AG08395 (cell line): ENCODE measurements at regions not wholly inside any gene's neighbourhood (a gene's known extent, or its start where the extent isn't known, plus 50 kb on each side); places are given as distances from the start of the nearest gene placed in this dataset.
A peak's percentile ranks its signal among the peaks of the same experiment; 100 is the strongest.
"Not testable (repeated sequence)": the region's sequence is repeated elsewhere in the genome, so short reads cannot be mapped to it uniquely, and the experiment has no call there.

Source experiments
- DNase-seq: peaks from one replicate; pipeline ENCODE4 v3.0.0; 2012; ENCODE audit warnings: mixed read lengths, low spot score

DNA sequence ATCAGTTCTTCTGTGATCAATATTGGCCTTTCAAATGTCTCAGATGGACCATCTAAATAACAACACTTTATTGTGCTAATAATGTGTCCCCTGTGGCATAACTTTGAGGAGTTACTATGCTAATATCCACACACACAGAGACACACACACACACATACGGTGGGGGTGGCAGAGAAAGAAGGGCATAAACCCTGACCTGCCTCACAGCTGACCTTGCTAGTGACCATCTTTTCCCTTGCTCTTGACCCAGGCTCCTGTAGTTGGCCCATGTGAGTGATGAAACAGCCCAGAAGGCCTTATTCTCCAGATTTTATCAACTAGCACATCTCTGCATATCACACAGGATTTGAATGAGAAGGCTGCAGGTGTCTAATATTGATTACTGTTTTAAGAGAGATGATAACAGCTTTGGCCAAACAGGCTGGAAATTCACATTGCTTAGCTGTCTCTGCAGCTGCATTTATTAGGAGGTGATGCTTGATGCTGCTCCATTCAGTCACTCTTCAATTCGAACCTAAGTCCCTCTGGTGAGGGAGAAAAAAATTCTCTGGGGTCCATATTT is 176.4 kb downstream of the ACTR3 start:
- no peak for DNase-seq

DNA sequence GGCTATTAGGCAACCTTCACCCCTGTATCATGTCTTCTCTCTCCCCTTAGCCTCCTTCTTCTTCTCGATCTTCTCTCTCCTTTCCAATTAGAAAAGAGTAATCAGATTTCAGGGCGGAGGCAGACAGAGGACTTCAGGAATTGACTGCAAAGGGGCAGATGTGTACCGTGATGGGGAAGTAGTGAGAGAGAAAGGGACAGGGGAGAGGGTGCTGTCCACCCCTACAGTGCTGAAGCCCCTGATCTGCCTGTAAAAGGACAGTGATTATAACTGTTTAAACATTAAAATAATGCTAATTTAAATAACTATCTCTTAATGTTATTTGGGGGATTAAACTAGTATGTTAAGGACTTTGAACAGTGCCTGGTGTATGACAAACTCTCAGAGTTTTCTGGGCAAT is 178.5 kb downstream of the ACTR3 start:
- no peak for DNase-seq

DNA sequence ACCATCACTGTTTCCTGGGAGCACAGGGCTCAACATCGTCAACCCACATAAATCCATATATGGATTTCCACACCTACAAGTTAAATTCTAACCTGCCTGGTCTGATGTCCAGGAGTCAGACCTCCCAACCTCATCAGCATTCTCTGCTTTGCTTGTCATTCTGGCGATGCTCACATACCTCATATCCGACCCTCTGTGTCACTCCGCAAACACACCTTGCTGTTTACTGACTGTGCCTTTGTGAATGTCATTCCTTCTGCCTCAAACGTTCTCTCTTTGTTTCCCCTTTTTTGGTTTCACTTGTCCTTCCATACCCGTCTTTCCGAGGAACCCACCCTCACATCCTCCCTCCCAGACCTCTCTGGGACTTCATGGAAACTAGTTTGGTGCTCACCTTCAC is 187.1 kb downstream of the ACTR3 start:
- DNase-seq = no peak

DNA sequence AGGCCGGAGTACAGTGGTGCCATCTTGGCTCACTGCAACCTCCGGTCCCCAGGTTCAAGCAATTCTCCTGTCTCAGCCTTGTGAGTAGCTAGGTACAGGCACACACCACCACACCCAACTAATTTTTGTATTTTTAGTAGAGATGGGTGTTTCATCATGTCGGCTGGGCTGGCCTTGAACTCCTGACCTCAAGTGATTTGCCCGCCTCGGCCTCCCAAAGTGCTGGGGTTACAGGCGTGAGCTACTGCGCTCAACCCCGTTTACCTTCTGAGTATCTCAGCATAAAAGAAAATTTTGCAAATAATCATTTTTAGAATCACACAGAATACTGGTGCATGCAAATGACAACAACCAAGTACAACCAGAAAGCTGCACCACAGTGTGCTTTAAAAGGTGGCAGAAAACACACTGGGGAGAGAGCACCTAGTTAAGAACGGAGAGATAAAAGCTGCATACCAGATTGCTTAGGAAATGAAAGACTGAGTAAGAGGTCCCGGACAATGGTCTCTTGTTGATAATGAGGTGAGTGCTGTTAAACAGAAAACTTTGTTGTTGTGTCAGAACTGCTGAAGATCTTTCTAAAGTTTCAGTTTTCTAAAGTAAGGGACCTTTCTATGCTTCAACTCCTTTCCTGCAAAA is 189.6 kb downstream of the ACTR3 start:
- no peak for DNase-seq

DNA sequence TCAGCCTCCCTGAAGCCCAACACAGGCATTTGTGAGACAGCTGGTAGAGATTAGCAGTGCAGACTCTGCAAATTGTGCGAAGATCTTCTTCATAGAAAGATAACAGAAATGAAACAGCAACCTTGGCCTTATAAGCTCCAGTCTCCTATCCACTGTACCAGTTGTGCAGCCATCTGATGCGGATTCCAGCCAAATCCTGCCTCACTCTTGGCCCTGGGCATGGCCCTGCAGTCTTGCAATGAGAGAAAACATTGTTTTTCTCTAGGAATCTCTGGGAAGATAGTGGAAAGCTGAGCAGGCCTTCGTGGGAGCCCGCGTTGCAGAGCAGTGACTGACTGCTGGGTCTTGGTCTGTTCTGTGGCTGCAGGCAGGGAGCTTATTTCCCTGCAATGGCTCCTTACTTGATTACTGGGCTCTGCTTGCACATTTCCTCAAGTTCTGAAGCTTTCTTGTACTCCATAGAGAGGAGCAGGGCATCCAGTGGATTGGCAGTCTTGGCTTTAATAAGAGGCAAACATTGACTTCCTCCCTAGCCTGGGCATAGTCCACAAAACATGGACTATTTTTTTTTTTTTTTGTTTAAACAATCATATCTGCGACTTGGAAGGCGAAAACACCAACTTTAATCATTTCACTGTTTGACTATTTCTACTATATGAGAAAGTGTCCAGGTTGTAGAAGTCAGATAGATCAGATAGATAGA is 193.0 kb downstream of the ACTR3 start:
- no peak for DNase-seq

DNA sequence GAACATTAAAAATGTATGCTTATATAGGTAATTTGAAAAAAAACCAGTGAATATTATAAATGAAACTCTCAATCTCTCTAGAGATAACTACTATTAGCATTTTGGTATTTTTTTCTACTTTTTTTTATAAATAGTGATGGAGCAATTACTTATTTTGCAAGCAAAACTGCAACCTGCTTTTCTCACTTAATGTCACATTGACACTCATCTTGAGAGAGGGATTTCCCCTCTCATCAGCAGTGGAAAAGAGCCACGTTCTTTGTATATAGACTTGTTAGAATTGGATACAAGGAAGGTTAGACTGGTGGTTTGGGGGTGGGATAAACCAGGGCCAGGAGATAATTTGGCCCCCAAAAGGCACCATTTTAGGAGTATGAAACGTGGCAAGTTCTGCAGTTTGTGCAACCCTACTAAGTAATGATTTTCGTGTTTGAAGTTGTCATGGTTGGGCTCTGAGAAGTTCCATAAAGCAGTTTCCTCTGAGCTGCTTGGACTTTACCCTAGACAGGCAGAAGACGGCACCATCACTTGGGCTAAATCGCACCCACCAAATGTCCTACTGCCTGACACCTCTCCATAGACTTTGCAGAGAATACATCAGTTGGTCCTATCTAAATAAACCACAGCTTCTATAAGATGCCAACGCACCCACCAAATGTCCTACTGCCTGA is 194.0 kb downstream of the ACTR3 start:
- DNase-seq = no peak

DNA sequence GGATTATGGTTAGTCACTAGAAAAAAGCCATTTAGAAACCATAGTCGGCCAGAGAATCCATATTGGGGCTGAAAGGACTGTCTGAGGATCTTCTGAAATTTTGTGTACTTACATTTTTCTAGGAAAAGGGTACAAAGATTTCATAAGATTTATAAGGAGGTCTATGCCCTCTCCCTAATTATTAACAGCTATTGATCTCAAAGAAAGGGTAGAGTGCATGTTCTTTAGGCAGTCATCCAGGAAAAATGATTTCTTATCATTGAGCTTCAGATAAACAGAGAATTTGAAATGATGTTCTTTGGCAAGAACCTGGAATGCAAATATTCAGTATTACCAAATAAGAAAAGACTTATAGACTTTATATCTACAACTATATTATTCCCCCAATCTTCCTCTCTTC is 195.3 kb downstream of the ACTR3 start:
- no peak for DNase-seq

DNA sequence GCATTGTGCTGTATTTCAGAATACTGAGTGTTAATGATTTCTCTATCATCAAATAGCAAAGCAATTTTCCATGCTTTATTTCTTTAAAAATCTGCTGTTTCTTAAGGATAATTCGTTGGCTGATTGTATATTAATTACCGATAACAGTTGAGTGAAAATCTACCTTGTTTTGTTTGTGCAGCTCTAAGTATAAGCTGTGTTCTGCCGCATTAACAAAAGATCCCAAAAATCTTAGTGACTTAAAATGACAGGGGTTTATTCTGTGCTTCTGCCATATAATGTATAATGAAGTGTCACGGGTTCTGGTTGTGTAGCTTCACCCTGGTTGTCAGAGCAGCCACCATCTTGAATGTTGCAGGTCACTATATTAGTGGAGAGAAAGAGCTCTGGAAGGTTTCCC is 196.1 kb downstream of the ACTR3 start:
- DNase-seq = no peak

DNA sequence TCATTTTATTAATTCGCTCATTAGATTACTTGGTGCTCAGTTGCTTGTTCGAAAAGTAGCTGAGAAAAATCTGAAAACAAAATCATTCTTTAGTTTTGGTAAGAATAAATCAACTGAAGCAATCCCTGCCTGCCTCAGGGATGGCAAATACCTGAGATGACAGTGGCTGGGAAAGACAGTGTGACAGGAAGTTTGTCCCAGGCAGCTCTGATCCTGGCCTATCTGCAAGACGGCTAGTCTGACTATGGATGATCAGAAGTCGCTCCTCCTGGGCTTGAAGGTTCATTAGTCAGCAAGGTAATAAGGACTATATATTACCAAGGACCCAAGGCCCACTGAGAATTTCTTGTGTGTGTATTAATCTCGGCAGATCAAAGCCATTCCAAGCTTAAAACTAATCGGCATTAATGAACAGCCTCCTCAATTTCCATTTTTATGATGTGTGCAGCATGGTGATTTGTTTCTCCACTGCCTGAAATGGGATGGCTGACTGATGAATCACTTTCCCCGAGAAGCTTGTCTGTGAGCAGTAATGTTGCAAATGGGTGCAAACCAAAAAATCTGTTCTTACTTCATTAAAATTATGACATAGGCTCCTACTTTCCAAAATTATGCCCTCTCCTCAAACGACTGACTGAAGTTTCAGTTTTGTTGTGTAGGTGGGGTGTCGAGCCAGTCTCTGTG is 199.9 kb downstream of the ACTR3 start:
- peak; percentile 25 for DNase-seq

DNA sequence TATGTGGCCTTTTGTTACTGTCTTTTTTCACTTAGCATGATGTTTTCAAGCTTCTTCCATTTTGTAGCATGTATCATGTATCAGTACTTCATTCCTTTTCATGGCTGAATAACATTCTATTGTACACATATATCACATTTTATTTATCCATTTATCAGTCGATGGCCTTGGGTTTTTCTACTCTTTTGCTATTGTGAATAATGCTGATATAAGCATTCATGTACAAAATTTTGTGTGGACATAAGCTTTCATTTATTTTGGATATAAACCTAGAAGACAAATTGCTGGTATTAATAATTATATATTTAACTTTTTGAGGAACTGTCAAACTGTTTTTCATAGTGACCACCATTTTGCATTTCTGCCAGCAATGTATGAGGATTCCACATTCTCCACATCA is 201.1 kb downstream of the ACTR3 start:
- no peak for DNase-seq

DNA sequence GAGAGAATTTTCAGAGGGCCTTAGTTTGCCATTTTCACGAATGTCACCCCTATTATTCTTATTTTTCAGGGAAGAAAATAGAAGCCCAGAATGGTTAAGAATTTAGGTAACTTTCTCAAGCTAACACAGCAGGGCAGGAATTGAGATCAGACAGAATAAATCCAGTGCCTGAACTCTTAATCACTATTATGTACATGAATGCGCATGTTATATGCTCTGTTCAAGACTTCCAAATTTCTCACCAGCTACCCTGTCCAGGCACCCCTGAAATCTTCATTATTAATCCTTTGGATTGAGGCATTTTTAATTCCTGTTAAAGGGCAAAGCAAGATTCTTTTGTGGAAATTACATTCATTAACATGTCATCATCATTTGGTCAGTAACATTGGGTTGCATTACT is 218.4 kb downstream of the ACTR3 start:
- no peak for DNase-seq

DNA sequence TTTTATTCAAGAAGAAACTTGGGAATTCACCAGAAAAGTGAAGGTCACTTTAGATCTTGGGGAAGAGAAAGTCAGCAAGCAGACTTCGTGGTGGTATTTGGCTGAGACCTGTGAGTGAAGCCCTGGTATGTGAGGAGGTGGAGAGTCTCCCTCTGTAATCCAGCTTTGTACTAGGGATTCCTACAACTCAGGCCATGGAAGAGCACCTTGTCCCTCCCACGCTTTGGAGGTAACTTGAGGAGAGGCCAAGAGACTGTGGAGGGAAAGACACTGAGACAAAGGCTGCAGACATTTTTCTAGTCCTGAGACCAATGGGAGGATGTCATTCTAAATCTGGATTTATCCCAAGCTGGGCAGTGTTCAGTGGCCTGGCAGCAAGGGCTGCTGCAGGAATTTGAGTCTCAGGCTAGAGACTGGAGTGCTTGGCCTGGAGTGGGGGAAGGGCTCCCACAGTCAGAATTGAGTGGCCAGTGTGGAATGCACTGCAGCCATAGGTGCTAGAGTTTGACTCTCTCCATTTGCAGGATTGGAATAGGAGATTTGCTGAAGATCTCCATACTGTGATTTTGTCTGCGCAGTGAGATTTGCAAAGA is 219.0 kb downstream of the ACTR3 start:
- no peak for DNase-seq

DNA sequence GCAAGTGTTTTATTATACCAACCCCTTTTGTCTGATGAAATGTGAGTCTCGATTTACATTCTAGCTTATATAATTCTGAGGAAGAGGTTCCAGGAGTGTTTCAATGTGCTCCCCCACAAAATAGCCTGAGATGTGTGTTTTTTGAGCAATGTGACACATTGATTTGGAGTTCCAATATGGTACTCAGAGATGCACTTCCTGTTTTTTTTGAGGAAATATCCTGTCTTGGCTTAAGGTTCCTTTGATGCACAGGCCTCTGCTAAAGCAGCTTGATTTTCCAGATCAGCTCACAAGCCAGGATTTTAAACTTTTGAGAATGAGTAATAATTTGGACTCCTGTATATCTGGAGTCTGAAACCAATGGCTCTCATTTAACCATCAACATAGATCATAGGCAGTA is 221.4 kb downstream of the ACTR3 start:
- no peak for DNase-seq

DNA sequence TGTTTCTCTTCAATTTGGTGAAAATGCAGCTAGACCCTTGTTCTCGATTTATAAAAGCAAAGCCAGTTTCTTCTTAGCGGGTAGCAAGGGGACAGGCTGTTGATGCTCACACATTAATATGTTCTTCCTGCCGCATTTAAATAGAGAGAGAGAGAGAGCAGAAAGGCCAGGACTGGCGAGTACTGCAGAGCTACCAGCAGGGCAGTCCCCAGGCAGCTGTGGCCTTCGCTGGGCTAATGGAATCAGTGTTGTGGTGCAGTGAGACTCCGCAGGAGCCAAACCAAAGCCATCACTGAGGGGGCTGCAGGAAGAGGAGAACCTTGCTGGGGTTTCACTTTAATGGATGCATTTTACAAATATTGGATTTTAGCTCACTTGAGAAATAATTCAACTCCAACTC is 223.6 kb downstream of the ACTR3 start:
- no peak for DNase-seq

DNA sequence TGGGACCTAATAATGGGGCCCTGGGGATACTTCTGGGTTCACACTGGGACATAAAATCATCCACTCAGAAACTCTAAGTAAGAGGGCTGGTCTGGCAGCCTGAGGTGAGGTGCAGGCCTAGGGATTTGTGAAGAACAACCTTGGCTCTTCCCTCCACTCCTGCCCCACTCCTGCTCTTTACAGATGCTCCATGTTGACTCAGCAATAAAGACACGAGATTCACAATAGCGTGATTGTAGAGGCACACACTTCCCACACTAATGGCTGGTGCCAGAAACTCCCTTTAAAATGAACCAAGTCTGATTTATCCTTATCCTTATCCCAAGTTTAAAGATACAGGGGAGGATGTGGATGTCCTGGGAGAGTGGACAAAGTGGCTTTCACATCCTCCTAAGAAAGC is 228.2 kb downstream of the ACTR3 start:
- no peak for DNase-seq

DNA sequence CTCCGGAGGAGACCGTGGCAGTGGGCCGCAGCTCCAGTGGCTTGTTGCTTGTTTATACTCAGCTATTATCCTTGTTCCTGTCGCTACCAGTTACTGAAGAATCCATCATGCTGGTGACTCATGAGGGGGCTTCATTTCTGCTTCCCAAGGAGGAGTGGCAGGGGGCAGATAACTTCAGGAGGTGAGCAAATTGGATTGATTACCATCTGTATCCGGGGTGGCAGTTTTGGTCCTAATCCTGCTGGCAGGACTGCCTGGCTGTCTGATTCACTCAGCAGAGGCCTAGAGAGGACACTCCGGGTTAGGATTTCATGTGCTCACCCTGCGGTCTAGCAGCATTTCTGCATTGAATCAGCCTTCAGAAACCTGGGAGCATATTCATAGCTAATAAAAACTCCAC is 230.0 kb downstream of the ACTR3 start:
- DNase-seq = peak; percentile 9

DNA sequence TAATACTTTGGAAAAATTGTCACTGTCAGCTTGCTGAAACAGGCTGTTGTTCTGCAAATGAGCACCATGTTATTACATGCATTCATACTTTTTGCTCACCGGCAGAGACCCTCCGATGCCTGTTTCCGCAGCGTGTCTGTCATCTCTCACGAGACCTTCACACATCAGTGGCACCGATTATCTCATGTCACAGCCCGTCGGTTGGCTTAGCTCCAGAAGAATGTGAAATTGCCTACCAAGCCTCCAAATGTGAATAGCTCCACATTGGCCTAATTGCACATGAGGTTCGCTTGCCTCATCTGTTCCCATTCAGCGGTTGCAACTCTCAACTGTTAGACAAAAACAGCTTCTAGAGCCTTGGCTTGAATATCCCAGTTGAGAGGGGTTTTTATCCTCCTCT is 233.0 kb downstream of the ACTR3 start:
- no peak for DNase-seq

DNA sequence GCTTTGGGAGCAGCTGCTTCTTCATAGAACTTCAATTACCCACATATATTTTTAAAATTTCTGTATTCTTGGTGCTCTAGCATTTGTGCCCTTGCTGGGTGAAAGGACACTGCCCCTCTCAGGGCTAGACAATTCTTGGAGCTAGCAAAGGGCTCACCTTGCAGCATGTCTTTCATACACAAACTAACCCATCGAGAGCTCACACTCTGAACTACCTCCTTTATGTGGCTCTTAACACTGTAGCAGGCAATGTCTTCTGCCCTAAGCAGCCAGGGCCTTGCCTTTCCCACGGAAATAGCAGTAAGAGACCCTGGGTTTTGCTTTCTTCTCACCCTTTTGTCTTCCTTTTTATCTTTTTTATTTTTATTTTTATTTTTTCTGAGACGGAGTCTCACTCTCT is 234.0 kb downstream of the ACTR3 start:
- no peak for DNase-seq

DNA sequence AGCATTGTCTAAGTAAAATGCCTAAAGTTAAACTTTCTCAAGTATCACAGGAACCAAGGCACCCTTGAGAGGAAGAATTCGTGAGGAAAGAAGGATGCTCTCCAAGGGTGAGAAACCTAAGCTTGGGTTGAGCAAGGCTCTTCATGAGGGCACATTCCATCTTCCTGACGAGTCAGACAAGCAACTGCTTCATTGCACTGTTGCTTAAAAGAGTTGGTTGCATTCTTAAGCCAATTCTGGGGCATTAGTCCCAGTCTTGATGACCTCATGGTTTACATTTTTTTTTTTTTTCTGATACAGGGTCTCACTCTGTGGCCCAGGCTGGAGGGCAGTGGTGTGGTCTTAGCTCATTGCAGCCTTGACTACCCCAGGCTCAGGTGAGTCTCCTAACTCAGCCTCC is 237.5 kb downstream of the ACTR3 start:
- peak; percentile 30 for DNase-seq

DNA sequence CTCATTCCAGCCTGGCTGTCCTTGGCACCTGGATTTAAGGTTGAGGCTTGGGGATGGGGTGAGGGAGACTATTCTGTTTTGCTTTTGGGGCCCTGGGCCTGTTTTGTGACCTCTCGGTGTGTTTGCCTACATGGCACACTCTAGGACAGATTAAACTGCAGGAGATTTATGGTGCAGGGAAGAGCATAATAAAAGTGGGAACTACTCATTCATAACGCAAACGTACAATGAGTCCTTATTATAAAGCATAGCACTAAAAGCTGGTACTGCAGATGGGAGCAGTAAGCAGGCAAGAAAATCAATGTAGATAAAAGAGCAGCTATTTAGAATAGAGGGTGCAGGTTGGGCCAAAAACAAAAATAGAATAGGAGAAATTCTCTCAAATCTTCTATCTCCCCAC is 238.4 kb downstream of the ACTR3 start:
- no peak for DNase-seq

DNA sequence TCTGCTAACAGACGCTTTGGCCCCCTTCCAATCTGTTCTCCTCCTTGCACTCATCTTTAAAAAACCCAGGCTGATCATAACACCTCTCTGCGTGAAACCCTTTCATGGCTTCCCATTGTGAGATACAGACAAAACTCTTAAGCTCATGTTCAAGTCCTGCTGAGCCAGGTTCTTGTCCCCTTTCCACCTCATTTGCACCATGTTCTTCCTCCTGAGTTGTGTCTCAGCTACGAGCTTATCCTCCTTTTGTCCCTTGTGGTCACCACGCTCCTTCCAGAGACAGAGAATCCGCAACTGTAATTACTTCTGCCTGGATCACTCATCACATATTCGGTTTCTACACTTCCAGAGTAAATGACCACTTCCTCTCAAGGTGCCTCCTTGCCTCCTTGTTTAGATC is 238.8 kb downstream of the ACTR3 start:
- DNase-seq = no peak

DNA sequence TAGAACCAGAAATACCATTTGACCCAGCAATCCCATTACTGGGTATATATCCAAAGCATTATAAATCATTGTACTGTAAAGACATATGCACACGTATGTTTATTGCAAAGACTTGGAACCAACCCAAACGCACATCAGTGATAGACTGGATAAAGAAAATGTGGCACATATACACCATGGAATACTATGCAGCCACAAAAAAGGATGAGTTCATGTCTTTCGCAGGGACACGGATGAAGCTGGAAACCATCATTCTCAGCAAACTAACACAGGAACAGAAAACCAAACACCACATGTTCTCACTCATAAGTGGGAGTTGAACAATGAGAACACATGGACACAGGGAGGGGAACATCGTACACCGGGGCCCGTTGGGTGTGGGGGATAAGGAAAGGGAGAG is 242.2 kb downstream of the ACTR3 start:
- not testable (repeated sequence) for DNase-seq
